ENCODE measurements at regions not wholly inside any gene's neighbourhood (a gene's known extent, or its start where the extent isn't known, plus 50 kb on each side); places are given as distances from the start of the nearest gene placed in this dataset.

GRCh38 chr5:50969151-50970031, 303.0 kb downstream of the PARP8 start:
- TF ChIP-seq, protein P1, sequence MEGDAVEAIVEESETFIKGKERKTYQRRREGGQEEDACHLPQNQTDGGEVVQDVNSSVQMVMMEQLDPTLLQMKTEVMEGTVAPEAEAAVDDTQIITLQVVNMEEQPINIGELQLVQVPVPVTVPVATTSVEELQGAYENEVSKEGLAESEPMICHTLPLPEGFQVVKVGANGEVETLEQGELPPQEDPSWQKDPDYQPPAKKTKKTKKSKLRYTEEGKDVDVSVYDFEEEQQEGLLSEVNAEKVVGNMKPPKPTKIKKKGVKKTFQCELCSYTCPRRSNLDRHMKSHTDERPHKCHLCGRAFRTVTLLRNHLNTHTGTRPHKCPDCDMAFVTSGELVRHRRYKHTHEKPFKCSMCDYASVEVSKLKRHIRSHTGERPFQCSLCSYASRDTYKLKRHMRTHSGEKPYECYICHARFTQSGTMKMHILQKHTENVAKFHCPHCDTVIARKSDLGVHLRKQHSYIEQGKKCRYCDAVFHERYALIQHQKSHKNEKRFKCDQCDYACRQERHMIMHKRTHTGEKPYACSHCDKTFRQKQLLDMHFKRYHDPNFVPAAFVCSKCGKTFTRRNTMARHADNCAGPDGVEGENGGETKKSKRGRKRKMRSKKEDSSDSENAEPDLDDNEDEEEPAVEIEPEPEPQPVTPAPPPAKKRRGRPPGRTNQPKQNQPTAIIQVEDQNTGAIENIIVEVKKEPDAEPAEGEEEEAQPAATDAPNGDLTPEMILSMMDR (IDR thresholded peaks at IDR 0.05; ENCODE audit: borderline replicate concordance, control extremely low read depth, extremely low read depth, insufficient read depth, missing control alignments): no peak
- no peak for DNase-seq (ENCODE audit: low spot score)
- in situ Hi-C loops (cut with MboI; ENCODE audit: low sequenced_read_pairs, unreplicated experiment): loop anchor here (25.0 kb wide), 3 partner anchors 418 to 1693 kb away; partner anchors contain the start of gene ISL1

DNA sequence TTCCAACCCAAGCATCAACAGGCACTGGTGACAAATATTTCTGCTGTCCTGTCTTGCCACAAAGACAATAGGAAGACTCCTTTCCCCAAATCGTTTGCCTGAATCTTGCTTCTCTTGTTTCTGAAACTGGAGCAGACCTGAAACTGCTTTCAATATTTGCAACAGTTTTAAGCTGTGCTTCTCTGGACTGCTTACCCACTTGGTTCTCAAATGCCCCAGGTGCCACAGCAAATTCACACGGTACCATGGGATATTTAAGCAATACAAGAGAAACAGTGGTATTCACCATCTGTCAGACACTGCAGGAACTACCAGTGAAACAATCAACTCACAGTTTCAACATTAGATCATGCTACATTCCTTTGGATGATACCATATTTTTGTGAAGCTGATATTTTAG, 309.4 kb downstream of the PARP8 start:
- in situ Hi-C loops (cut with MboI; ENCODE audit: low sequenced_read_pairs, unreplicated experiment): no loop called here
- DNase-seq (ENCODE audit: low spot score): no peak
- TF ChIP-seq, protein P1 (IDR thresholded peaks at IDR 0.05; ENCODE audit: borderline replicate concordance, control extremely low read depth, extremely low read depth, insufficient read depth, missing control alignments): no peak

DNA sequence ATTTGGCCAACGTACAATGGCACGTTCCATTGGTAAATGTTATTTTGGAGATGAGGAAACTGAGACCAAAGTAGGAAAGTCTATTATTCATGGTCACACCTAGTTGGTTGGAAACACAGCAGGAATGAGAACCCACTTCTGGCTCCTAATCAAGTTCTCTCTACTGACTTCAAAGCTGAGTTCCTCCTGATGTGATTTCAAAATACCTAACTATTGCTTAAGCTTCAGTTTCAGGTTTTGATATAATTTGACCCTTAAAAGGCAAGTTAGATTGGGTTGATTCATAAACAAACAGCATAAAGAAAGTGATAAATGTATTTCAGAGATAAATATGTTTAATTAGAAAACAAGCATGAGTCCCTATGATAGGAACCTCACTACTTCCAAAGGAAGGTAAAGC, 312.5 kb downstream of the PARP8 start:
- TF ChIP-seq, protein P1 (IDR thresholded peaks at IDR 0.05; ENCODE audit: borderline replicate concordance, control extremely low read depth, extremely low read depth, insufficient read depth, missing control alignments): no peak
- DNase-seq (ENCODE audit: low spot score): no peak
- in situ Hi-C loops (cut with MboI; ENCODE audit: low sequenced_read_pairs, unreplicated experiment): no loop called here

DNA sequence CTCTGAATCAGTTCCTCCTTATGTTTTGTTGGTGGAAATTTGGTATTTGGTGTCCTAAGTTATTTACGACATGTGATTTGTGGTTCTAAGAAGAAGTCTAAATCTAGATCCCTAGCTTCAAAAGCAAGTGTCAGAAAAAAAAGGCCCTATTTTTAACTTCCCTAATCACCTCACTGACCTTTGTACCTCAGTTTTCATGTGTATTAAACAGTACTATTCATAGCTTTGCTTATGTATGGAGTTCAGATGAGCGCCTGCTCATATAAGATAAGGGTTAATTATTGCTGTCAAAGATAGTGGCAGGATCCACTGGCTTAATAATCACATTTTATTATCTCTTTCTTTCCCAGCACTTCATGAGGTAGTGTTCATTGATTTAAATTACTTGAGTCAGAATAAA, 318.2 kb downstream of the PARP8 start:
- in situ Hi-C loops (cut with MboI; ENCODE audit: low sequenced_read_pairs, unreplicated experiment): no loop called here
- DNase-seq (ENCODE audit: low spot score): no peak
- TF ChIP-seq, protein P1 (IDR thresholded peaks at IDR 0.05; ENCODE audit: borderline replicate concordance, control extremely low read depth, extremely low read depth, insufficient read depth, missing control alignments): no peak

GRCh38 chr5:50990296-50990924, 324.0 kb downstream of the PARP8 start:
- in situ Hi-C loops (cut with MboI; ENCODE audit: low sequenced_read_pairs, unreplicated experiment): no loop called here
- no peak for DNase-seq (ENCODE audit: low spot score)
- TF ChIP-seq, protein P1 (IDR thresholded peaks at IDR 0.05; ENCODE audit: borderline replicate concordance, control extremely low read depth, extremely low read depth, insufficient read depth, missing control alignments): no peak

GRCh38 chr5:50995285-50995942, 329.0 kb downstream of the PARP8 start:
- in situ Hi-C loops (cut with MboI; ENCODE audit: low sequenced_read_pairs, unreplicated experiment): no loop called here
- DNase-seq (ENCODE audit: low spot score): no peak
- TF ChIP-seq, protein P1 (IDR thresholded peaks at IDR 0.05; ENCODE audit: borderline replicate concordance, control extremely low read depth, extremely low read depth, insufficient read depth, missing control alignments): no peak
